Stimulated activated CD4-positive, alpha-beta T cell treated with anti-CD3 and anti-CD28 coated beads, Interleukin-12 subunit alpha, Interleukin-12 subunit beta, amount 100 ng/mL, for 24 hours (primary cell): ENCODE measurements at regions not wholly inside any gene's neighbourhood (a gene's known extent, or its start where the extent isn't known, plus 50 kb on each side); places are given as distances from the start of the nearest gene placed in this dataset.

ENCODE experiments used
- DNase-seq, 2 experiments: peaks; one replicate each; pipeline ENCODE4 v3.0.0-alpha.2; 2020; ENCODE audit warnings: low read depth in 2 of 2

DNA sequence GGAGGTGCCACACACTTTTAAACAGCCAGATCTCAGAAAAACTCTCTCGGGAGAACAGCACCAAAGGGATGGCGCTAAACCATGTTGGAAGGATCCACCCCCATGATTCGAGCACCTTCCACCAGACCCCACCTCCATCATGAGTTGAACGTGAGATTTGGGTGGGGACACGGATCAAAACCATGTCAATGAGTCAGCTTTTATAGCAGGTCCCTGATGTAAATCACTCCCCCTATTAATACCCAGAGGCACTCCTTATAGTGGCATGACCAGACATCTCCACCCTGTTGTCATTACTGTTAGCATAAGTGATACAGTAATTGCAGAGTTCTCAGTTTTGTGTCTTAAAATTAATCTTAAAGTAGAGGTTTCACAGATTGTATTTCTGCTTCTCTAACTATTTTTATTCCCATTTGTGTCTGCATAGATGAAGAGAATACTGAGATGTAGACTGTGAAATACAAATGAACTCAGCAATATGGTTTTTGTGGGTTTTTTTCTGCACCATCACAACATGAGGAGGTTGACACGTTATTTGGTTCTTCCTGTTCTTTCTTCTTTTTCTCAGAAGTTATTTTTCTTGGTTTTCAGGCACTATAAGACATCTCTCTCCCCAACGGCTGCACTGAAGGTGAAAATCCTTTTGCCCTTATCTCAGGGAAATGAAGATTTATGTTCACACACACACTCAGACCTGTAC is 218.2 kb downstream of the ARL4C start:
- no peak for DNase-seq

DNA sequence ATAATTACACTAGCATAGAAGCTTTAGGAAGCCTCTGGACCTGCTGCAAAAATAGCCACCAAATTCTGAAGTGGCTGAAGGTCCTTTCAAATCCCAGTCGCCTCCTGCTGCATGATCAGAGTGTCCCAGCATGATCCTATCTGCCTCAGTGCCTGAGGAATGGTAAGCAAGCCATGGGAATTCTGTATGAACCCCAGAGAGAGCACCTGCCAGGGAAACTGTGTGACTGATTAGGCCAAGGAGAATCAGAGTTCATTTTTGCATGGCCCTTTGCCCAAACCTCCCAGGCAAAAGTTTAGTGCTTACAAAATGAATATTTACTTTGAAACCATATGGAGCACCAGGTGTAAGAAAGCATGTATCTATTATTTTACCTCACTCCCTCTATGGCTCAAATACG is 221.4 kb downstream of the ARL4C start:
- DNase-seq = no peak

DNA sequence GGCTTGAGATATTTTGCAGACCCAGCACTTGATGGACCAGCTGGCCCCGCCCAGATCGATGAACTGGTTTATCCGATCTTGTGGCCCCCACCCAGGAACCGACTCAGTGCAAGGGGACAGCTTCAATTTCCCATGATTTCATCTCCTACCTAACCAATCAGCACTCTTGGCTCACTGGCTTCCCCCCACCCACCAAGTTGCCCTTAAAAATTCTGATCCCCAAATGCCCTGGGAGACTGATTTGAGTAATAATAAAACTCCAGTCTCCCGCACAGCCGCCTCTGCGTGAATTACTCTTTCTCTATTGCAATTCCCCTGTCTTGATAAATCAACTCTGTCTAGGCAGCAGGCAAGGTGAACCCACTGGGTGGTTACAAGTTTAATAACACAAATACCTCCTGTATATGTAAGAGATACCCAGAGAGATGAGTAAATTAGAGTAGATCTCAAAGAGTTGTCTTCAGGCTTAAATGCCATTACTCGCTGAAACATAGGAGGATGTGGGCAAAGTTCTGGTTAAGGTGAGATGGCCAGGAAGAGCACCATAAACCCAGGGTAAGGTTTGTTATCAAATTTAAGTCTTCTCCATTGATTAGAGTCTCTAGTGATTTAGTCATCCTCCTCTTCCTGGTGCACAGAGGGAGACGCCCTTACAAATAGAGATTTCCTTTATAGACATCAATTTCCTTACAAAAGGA is 222.8 kb downstream of the ARL4C start:
- no peak for DNase-seq

DNA sequence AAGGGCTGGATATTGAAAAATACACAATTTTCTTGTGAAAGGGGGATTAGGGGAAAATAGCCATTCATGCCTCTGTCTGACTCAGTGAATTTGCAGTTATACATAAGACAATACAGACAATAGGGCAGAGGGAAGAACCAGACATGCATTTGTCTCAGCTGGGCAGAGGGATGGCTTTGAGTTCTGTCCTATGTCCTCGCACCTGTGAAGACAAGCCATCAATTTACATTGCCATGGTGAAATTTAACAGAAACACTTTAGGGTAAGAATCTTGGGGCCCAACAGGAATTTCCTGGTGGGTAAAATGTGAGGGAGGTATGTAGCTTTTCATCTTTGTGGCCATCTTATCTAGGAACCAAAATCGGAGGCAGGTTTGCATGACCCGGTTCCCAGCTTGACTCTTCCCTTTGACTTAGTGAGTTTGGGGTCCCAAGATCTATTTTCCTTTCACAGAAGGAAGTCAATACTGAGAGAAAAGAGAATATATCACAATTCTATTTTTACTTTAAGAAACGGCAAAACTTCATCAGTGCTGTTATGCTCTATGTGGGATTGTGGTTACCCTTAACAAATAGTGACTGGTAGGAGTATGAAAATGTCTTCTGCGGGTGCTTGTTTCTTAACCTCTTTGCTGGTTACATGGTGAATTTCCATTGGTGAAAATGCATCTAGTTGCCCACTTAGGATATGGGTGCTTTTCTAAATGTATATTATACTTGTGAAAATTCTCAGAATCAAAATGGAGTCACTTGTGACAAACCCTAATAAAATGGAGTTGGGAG is 221.8 kb downstream of the SPP2 start:
- no peak for DNase-seq

DNA sequence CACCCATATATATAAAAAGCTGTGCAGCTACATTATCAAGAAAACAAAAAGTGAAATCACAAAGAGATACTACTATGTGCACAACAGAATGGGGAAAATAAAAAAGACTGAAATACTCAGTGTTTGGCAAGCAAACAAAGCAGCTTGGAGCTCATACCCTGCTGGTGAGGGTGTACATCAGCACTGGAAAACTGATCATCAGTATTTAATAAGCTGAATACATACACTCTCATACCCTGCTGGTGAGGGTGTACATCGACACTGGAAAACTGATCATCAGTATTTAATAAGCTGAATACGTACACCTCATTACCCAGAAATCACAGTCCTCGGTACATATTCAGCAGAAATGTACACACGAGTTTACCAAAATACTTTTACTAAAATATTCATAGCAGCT is 220.8 kb downstream of the SPP2 start:
- DNase-seq = no peak

DNA sequence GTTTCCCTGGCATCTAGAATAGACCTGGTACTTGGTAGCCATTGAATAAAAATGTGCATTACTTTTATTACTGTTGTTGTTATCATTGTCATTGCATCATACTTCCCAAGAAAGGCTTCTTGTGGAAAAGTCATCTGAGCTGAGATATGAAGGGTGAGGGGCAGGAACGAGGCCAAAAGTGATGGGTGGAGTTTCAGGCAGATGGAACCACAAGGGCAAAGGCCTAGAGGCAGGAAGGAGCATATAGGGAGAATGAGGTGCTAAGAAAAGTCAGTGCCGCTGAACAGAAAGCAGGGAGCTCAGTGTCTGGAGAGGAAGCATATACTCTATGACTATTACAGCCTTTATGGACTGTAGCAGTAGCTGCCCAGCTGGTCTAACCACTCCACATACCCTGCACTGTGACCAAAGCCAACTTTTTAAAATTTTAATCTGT is 219.3 kb downstream of the SPP2 start:
- DNase-seq = no peak

DNA sequence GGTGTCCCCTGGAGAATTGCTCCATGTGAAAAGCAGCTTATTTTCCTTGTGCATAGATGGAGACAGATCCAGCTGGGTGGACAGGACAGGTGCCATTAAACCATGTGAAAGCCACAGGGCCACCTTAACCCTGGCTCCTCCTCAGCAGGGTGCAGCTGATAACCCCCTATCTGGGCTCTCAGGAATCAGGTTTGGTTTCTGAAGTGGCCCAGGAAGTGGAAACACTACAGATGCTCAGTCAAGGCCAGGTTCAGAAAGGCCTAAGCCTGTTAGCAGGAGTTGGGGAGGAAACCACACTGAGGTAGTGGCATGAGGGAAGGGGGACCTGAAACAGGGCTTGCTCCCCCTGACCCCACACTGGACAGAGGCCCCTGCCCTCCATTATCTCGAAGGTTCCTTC is 217.0 kb downstream of the SPP2 start:
- DNase-seq = no peak

DNA sequence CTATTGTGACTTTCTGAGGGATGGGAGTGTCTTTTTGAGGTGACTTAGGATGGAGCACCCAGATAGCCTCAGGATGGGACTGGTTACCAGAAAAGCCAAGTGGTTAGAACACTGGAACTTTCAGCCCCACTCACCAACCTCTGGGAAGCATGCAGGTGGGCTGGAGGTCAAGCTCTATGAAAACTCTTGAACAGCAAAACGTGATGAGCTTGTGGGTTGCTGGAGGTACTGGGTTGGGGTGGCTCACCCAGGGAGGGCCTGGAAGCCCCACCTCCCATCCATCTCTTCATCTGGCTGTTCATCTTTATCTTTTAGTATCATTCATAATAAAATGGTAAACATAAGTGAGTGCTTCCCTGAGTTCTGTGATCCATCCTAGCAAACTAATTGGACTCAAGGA is 216.4 kb downstream of the SPP2 start:
- no peak for DNase-seq

DNA sequence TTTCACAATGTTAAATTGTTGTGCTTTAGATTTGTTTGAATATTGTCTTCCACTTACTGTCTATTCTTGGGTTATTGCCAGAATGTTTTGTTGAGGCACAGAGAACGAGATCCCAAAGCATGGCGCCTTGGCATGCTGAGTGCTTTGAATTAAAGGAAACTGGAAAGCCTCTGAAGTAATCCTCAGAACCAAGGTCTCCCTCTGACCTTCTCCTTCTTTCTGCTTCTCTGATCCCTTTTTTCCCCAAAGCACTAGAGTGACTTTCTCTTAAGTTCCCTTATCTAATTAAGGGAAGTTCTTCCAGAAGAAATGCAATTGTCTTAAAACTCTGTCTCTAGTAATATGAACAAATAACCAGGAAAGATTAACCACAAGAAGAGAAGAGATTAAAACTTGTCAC is 214.7 kb downstream of the SPP2 start:
- no peak for DNase-seq

DNA sequence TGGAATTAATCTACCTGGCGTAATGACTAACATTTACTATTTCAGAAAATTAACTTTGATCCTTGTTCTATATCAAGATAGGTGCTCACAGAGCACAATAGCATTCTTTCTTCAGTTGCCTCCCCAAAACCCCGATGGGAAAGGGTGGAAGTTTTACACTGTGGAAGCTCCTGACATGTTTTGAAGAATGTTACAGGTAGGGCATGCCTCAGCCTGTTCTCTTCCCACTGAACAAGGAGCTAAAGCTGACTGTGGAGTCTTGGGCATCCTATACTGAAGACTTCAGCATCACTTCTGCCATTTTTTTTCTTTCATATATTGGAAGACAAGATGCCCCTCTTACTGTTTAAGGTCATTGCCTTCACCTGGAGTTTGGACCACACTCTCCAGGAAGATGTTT is 211.2 kb downstream of the SPP2 start:
- no peak for DNase-seq

DNA sequence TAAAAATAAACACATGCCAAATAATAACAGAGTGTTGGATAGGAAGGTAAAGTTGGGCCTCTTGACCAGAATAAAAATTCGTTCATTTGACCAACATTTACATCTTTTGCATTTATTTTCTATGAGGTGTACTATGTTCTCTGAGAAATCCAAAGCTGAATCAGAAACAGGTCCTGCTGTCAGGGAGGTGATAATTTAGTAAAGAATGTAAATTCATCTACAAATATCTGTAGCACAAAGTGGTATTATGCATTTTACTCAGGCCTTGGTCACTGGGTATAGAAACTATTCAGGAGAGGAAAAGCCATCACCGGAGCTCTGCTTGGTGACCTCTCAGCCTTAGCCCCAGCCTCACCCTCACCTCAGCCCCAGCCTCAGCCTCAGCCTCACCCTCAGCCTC is 208.9 kb downstream of the SPP2 start:
- DNase-seq = no peak

DNA sequence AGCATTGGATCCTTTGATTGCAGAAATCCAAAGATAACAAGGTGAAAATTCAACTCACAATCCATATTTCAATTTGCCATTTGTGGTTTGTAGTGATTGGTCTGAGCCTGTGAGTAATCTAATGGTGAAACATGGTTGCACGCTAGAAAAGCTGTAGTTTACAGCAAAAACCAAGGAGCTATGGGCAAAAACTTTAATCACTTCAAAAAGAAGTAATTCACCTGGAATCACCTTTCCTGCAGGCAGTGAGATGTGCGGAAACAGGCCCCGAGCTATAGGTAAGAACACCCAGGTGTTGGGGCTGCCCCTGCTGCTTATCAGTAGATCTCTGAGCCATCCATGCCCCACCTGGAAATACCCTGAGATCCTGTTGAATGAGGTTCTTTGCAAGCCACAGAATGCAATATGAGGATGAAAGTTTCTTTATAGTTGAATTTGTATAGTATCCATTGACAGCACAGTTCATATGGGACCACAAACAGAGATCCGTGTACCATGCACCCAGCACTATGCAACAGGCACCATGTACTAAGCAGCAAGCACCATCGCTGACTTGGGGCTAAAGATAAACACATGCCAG is 208.2 kb downstream of the SPP2 start:
- DNase-seq = no peak

DNA sequence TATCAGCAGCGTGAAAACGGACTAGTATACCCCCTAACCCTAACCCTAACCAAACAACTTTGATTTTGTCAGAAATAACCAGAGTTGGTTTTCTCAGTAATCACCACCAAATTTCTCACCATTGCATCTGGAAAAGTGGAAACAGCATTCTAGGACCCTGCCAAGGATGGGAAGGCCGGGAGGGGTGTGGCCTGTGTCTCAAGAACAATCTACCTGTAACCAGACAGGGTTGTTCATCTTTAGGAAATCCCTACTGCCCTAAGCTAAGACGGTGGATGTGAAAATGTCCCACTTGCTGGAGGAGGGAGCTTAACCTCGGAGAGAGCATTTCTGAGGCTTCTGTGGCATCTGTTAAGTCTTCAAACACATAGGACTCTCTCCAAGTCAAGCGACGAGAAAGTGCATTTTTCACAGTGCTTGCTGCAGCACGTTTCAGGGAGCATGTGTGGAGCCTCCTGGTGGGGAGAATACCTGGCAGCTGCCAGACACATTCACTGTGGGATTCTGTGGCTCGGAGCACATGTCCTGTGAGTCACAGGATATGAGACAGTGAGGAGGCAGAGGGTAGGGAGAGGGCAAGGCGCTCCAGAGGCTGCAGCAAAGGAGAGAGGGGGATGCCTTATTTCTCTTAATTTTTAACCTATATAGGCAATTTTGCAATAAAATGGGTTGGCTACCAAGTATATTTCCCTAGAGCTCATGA is 207.5 kb downstream of the SPP2 start:
- DNase-seq = peak in 1 of 2 experiments; percentile 29

DNA sequence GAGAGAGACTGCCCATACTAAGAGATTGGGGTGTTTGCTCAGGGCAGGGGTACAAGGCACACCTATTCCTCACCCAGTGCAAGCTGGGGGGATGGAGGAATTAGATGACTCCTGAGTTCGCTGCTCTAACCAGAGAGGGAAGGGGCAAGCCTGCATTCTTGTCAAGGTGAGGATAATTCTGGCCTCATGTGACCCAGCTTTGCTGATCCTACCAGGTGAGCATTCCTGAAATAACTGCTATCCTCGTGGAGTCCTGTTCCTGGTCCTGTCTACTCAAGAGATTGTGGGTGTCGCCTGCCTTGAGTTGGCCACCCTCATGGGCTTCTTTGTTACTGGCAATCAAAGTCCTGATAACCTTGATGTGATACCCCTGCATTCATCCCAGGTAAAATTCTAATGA is 206.0 kb downstream of the SPP2 start:
- no peak for DNase-seq

DNA sequence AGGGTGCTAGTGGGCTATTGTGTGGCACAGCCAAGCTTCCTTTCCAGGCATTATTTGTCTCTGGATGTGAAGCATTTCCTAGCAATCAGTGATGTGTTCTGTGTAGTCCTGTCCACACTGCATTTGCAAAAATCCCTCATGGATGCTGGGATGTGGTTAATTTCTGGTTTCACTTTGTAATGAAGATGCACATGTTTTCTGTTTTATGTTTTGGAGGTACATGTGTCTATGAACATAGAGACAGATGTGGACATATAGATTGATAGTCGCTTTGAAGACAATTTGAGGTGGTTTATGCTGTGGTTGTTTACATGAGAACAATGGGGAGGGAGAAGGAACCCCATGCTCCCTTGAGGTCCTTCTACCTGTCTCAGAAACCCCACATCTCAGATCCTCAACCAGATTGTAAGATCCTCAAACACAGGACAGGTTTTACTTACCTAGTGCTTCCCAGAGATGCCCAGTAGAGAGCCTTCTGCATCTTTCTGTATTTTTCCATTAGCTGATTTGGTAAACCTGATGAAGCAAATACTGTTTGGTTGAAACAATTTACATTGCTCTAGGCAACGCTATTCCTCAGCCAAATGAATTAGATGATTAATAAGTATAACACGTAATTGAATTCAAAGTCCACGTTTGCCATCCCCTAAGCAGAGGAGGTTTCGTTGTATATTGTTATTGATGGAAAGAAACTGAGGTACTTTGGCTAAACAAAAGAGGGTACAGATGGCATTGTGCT is 204.4 kb downstream of the SPP2 start:
- DNase-seq = no peak

DNA sequence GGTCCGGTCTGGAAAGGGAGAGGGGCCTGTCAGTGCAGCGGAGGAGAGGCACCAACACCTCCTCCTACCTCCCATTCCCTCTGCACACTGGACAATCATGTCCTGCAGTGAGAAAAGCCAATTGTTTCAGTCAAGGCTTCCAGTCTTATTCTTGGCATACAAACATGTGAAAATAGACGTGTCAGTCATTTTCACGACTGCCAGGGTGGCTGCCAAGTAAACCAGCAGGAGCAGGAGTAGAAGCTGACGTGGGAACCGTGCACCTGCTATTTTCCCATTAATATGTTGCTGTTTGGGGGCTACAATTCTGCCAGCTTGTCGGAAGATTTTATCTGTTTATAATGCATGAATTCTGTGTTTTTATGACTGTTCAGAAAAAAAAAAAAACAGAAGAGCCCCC is 202.3 kb downstream of the SPP2 start:
- no peak for DNase-seq

DNA sequence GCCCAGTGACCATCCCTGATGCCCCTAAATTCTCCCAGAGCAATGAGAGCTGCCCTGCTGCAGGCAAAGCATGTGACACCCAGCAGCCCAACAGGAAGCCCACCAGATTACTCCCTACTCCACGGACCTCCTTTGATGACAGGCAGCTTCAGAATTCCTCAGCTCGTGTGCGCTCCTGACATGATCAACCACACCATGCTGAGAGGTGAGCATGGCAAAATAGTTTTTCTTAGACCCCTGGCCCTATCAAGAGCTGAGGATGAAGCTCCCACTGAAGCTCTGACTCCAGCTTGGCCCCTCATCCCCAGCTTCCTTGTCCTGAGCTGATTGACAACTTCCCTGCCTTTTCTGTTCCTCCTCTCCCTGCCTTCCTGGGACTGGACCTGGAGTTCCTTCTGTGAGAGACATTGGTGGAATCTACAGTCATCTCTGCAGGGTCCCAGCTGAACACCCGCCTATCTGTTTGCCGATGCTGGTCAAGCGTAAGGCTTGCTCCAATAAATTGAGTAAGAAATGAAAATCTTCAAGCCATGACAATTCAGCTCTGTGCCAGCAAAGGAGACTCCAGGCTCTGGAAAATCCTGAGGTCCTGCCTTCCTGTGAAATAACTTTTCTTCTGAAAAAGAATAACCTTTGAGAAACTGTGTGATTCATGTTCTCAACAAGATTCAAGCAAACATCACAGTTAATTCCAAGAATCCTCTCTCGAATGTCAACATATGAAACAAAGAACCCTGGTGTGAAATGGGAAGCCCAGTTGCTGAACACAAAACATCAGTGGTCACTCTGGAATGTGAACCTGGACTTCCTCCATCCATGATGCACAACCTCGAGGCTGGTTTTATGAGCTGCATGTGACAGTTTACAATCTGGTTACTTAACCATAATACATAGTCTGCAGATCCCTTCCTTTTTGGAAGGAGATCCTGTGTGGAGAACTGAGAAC is 201.1 kb downstream of the SPP2 start:
- no peak for DNase-seq

DNA sequence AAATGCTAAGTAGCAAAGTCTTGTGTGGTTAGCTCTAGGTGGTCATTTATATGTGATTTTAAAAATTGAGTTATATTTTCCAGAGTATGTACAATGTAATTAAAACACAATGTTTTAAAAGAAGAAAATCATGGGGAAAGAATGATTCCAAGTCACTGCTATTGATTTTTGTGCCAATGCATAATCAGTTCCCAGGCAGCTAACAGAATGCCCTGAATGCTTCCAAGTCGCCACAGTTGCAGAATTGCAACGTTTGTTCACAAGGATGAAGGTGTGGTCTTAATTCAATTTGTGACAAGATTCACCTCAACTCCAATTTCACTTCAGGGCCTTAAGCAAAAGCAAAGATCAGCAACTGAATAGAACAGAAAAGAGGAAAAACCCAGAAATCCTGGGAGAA is 200.4 kb downstream of the SPP2 start:
- no peak for DNase-seq

DNA sequence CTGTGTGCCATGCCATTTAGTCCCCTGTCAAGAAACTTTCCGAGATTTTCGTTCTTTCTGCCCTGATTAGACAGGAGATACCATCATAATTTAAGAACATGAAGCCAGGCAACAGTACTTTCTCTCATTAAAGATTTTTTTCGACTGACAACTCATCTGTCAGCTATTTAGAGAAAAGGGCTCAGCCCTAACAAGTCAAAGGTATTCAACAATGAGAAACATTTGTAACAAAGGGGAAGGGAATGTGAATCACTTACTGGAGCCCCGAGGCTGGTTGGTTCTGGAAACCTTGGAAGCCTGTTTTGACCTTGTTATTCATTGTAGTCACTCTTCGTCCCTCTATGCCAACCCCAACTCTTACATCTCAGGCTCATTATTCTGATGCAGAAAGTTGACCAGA is 199.4 kb downstream of the SPP2 start:
- no peak for DNase-seq
